ENCODE measurements at regions not wholly inside any gene's neighbourhood (a gene's known extent, or its start where the extent isn't known, plus 50 kb on each side); places are given as distances from the start of the nearest gene placed in this dataset.

- TF ChIP-seq EP300 (IDR thresholded peaks at IDR 0.05) (no peak), CTCF (IDR thresholded peaks at IDR 0.05) (no peak)
Observed at GRCh38 chr18:42635378-42636048, 480.0 kb downstream of the RIT2 start.

All from tibial nerve (tissue), 4 donors.